Ishikawa (cell line): ENCODE measurements at regions not wholly inside any gene's neighbourhood (a gene's known extent, or its start where the extent isn't known, plus 50 kb on each side); places are given as distances from the start of the nearest gene placed in this dataset.

Experiments
- CREB1 ChIP-seq: IDR thresholded peaks from 2 replicates; pipeline ENCODE4 v1.6.1; 2012; ENCODE audit warnings: low read depth
- MAX ChIP-seq: IDR thresholded peaks from 2 replicates; pipeline ENCODE4 v1.6.1; 2012
- YY1 ChIP-seq: IDR thresholded peaks from 2 replicates; pipeline ENCODE4 v1.6.1; 2012; ENCODE audit warnings: low read depth

- TF ChIP-seq MAX: no peak
- TF ChIP-seq YY1: no peak
- no peak for TF ChIP-seq CREB1
Measured at GRCh38 chr7:49613759-49614158, 159.7 kb upstream of the VWC2 start.
